ENCODE measurements at regions not wholly inside any gene's neighbourhood (a gene's known extent, or its start where the extent isn't known, plus 50 kb on each side); places are given as distances from the start of the nearest gene placed in this dataset.

DNA sequence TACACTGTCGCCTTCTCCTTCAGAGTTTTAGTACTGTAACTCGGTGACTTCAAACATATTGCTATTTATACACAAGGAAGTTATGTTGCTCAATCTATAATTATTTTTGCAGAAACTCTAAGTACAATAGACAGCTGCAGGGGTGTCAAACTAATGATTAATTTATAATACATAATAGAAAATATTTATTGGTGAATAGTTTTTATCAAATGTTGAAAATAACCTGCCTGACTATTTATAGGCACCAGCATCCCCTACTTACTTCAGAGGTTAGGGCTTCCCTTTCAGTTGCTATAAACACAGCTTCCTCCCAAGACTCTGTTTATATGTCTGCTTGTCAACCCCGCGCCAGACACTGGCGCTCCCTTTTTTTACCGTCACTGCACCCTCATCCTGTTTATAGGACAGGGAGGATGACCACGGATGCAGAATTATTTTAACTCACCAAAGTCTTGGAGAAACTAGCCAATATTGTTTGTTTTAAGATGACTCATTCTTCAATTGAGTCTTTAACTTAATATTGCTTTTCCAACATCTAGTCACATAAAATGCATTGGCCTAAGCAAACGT is 225.0 kb downstream of the ALDH8A1 start:
- TF ChIP-seq, protein P1, sequence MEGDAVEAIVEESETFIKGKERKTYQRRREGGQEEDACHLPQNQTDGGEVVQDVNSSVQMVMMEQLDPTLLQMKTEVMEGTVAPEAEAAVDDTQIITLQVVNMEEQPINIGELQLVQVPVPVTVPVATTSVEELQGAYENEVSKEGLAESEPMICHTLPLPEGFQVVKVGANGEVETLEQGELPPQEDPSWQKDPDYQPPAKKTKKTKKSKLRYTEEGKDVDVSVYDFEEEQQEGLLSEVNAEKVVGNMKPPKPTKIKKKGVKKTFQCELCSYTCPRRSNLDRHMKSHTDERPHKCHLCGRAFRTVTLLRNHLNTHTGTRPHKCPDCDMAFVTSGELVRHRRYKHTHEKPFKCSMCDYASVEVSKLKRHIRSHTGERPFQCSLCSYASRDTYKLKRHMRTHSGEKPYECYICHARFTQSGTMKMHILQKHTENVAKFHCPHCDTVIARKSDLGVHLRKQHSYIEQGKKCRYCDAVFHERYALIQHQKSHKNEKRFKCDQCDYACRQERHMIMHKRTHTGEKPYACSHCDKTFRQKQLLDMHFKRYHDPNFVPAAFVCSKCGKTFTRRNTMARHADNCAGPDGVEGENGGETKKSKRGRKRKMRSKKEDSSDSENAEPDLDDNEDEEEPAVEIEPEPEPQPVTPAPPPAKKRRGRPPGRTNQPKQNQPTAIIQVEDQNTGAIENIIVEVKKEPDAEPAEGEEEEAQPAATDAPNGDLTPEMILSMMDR (IDR thresholded peaks at IDR 0.05), result no peak
- no peak for TF ChIP-seq POLR2A (IDR thresholded peaks at IDR 0.05)
- no peak for TF ChIP-seq POLR2AphosphoS5 (IDR thresholded peaks at IDR 0.05)

Measured in transverse colon (tissue), 4 donors.